K562 (cell line): ENCODE measurements at regions not wholly inside any gene's neighbourhood (a gene's known extent, or its start where the extent isn't known, plus 50 kb on each side); places are given as distances from the start of the nearest gene placed in this dataset.

ENCODE experiments used
- CTCF ChIP-seq, 3 experiments: IDR thresholded peaks in 2 of 3; conservative IDR thresholded peaks in 1 of 3; 2 replicates each; pipeline ENCODE4 v1.5.1; 2011 to 2012; ENCODE audit warnings: low read length in 3 of 3, mild to moderate bottlenecking in 3 of 3, control low read depth in 2 of 3, improper control_type of control experiment in 1 of 3, inconsistent platforms in 1 of 3, low read depth in 1 of 3, mixed read lengths in 1 of 3, moderate library complexity in 1 of 3; ENCODE audit not compliant: insufficient read depth in 2 of 3
- GATAD2B ChIP-seq: fragments of 450-650 bp; IDR thresholded peaks from 2 replicates; pipeline ENCODE4 v1.6.1; 2017; ENCODE audit warnings: mild to moderate bottlenecking, borderline replicate concordance
- LCOR ChIP-seq: sonication (generic); formaldehyde crosslinking; IDR thresholded peaks from 2 replicates; pipeline ENCODE4 v1.8.0; 2022; ENCODE audit warnings: mild to moderate bottlenecking, missing genetic modification reagents
- SMC3 ChIP-seq: conservative IDR thresholded peaks from 2 replicates; pipeline ENCODE4 v1.6.1; 2011; ENCODE audit warnings: low read depth, low read length, improper control_type of control experiment; ENCODE audit not compliant: insufficient read depth
- ZNF274 ChIP-seq: IDR thresholded peaks from 2 replicates; pipeline ENCODE4 v1.6.1; 2011; ENCODE audit warnings: low read depth, mild to moderate bottlenecking, low read length, moderate library complexity, borderline replicate concordance
- ZNF318 ChIP-seq, 2 experiments: fragments of 450-650 bp; IDR thresholded peaks; 2 replicates each; pipeline ENCODE4 v1.6.1; 2016; ENCODE audit warnings: mild to moderate bottlenecking in 2 of 2, borderline replicate concordance in 1 of 2, low read depth in 1 of 2, moderate library complexity in 1 of 2
- ZNF436 ChIP-seq: fragments of 250-450, 450-650 bp; sonication (Bioruptor Pico); formaldehyde crosslinking; IDR thresholded peaks from 2 replicates; pipeline ENCODE4 v1.7.0; 2020; ENCODE audit warnings: mild to moderate bottlenecking
- ZNF79 ChIP-seq: fragments of 250-450 bp; sonication (Bioruptor Pico); IDR thresholded peaks from 2 replicates; pipeline ENCODE4 v1.4.0; 2020; ENCODE audit warnings: low read depth, mild to moderate bottlenecking, moderate library complexity

DNA sequence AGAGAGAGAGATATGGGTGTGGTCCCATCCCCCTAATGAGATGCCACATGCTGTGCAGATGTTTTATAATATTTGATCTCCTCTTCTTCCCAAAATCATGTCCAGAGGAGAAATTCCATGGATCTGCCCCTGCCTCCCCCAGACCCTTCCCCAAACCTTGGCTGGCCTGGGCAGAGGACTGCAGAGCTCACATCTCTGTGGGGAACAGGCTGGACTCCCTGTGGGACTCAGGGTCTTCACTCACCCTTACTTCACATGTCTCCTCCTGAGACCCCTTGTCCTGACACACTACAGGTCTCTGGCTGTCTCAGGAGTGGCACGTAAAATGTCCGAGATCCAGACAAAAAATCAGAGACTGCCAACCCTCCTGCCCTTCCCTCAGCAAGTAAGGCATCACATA lies 76.0 kb upstream of the CAPRIN2 start:
- TF ChIP-seq LCOR (CRISPR knock-in tag) (no peak), ZNF318 (IDR thresholded peaks at IDR 0.05; ENCODE audit: borderline replicate concordance in 1 of 2, low read depth in 1 of 2) (no peak), GATAD2B (no peak), ZNF274 (no peak), SMC3 (no peak), ZNF436 (CRISPR knock-in tag) (no peak), ZNF79 (CRISPR knock-in tag) (no peak), CTCF (IDR thresholded peaks at IDR 0.05 in 2 of 3, conservative IDR thresholded peaks at IDR 0.05 in 1 of 3; ENCODE audit: insufficient read depth in 2 of 3, low read depth in 1 of 3, low read length in 3 of 3) (no peak)
